ENCODE measurements at regions not wholly inside any gene's neighbourhood (a gene's known extent, or its start where the extent isn't known, plus 50 kb on each side); places are given as distances from the start of the nearest gene placed in this dataset.

- DNase-seq = no peak
Measured at GRCh38 chr6:4613795-4614194, 162.4 kb upstream of the CDYL start.

DNA sequence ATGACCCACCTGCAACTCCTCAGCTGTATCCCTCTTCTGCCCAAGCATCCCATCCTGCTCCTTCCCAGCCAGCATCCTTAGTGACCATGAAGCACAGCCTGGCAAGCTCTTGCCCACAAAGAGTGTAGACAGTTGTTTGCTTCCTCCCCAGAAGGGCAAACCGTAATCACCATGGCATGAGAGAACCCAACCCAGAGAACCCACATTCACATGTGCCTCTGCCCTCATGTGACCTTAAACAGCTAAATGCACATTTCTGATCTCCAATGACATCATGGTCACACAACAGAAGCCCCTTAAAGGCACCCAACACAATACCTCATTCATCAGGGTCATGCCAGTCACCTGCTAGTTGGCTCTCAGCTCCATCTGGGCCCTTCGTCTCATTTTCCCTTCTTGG is 162.8 kb upstream of the CDYL start:
- no peak for DNase-seq

GRCh38 chr6:4612636-4613171 is 163.5 kb upstream of the CDYL start:
- no peak for DNase-seq

DNA sequence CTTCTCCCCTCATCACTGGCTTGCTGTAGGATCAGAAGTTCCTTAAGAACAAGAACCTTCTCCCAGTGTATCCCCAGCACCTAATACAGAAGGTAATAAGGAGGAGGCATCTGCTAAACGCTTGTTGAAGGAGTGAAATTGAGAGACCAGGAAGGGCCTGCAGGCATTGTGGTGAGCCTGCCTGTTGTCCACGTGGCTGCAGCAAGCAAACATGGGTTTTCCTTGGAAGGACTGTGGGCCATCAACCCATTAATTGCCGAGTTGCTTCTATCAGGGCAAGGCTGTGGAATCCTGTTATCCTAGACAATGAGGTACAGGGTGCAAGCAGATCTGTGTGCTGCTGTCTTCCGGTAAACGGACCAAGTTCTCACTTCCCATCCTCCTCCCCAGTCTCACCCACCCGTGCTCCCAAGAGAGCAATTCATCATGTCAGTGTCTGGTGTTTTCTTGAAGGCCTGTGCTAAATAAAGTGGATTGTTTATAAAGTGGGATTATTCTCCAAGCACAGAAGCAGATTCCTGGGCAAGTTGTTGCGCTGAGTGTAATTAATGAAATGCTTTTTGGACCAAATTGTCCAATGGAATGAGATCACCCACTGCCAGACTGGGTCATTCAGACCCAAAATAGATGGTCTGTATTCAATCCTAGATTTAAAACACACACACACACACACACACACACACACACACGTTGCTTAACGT is 164.6 kb upstream of the CDYL start:
- no peak for DNase-seq

DNA sequence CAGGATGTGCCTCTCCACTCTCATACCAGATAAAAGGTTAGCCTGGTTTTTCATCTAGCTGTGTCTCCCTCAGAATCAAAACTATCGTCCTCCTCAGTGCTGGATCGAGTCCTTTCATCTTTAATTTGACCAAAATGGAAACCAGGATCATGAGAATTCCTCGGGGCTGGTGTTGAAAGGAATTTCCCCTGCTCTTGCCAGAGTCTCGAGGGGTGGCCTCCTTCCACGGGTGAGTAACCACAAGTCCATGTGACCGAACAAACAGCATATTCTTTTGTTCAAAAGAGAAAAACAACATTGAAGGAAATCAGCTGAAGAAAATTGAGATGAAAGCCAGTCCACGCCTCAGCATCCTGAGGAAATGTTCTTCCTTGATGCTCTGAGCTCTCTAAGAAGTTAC is 165.9 kb upstream of the CDYL start:
- DNase-seq = no peak

DNA sequence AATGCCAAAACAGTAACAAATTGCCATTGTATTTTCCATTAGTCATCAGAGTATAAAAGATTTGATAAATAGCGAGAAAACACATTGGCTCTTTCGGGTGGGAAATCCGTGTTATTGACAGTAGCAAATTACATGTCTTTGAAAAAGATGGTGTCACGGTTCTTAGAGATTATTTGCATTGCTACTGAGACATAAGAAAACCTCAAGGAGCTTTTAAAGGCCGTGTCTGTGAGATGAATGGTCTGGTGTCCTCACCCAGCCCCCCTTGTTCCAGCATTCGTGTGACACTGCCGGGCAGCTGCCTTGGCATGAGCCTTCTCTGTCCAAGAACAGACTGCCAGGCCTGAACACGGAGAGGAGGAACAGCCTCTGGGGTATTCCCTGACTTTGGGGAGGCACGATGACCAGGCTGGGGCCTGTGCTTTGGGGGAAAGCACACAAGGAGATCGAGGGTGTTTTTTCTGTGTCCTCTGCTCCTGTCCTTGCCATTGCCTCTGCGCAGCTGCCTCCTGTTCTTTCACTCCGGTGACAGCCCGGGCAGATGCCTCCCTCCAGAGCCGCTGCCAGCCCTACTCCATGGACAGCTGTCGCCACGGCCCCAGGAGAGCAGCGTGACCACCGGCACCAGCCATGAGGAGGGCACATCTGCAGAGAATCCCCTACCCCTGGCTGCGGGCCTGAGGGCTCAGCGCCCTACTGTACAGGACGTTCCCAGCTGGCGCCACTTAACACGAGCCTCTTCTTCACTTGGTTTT is 167.7 kb upstream of the CDYL start:
- peak; percentile 5 for DNase-seq

DNA sequence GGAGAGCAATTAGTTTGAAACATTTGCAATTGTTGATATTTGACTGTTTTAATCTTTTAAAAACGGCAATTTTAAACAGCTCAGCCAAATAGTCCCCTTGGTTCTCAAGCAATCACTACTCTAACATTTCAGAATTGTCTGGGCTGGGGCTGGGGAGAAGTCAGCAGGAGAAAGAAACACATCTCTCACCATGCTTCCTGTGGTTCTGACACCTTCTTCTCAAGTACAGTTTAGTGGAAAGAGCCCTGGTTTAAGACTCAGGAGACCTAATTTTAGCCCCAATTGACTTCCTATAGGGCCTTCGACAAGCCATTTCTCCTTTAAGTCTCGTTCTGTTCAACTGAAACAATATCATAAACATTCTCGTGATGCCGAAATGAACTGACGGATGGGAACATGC is 168.4 kb upstream of the CDYL start:
- DNase-seq = no peak

DNA sequence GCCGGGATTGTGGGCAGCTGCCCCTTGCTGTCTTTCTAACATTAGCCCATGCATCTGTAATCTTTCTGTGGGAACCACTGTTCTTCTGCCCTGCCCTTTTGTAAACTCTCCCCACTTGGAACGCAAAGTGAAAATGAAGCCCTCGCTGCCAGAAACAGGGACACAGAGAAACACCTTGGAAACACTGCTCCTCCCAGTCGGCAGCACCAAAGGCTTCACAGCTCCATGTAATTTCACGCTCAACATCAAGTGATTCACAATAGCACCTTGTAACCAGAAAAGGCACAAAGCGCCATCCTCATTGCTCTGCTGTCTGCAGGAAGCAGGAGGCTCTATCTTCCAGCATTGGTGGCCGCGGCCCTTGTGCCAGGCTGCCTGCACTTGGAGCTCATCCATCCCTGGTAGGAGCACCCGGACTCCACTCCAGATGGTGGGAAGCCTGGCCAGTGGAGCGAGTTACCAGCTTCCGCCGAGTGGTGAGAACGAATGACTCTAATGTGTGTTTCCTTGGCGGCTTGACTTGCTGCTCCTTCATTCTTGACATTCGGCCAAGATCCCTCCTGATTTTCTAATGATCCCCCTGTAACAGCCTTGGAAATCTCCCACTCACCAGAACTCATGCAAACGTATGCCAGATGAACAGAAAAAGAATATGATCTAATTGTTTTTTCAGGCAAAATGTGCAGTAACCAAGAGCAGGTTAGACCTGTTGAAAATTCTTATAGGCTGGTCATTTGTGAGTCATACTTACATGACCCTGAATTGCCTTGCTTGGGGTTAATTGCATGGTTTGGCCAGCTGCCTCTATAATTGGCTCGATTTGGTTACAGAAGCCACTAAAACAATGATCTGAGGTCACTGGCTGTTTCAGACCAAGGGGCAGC is 169.1 kb upstream of the CDYL start:
- peak; percentile 41 for DNase-seq

- DNase-seq = no peak
Measured at GRCh38 chr6:4606016-4606415, 170.2 kb upstream of the CDYL start.

- DNase-seq = no peak
Measured at GRCh38 chr6:4603856-4604369, 172.3 kb upstream of the CDYL start.

DNA sequence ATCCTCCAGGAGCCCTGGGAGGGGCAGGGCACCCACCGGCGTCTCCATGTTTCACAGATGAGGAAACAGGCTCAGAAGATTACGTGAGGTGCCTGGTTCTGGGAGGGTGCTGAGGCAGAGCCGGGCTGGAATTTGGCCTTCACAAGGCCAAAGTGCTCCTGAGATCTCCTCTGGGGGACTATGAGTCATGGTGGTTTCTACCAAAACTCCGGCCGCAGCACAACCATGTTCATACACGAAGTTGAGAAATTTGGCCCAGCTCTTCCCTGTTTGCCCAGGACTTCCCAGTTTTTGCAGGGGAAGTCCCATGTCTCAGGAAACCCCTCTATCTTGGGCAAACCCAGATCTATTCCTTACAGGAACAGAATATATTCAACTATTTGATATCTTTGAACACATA is 172.9 kb upstream of the CDYL start:
- DNase-seq = no peak

GRCh38 chr6:4599924-4600323 is 176.3 kb upstream of the CDYL start:
- peak; percentile 16 for DNase-seq

DNA sequence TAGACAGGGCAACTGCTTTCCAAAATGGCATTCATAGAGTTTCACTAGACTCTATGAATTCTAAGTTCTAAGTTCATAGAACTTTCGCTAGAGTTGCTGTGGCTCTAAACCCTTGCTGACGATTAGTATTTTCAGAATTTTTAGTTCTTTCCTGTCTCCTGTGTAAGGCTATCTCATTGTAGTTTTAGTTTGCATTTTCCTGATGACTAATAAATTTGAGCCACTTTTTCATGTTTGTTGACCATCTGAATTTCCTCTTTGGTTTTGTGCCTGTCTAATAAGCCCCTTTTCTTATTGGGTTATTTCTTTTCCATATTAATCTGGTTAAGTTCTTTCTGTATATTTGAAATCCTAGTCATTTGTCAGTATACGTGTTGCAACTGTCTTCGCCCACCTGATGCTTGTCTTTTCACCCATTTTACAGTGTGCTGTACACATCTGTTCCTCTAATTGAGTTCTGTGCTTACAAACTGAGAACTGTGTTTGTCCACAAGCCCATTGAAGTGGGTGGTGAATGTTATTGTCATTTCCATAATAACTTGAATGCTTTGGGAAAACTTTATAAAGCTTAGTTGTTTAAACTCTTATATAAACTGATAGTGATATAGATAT is 177.7 kb upstream of the CDYL start:
- no peak for DNase-seq

DNA sequence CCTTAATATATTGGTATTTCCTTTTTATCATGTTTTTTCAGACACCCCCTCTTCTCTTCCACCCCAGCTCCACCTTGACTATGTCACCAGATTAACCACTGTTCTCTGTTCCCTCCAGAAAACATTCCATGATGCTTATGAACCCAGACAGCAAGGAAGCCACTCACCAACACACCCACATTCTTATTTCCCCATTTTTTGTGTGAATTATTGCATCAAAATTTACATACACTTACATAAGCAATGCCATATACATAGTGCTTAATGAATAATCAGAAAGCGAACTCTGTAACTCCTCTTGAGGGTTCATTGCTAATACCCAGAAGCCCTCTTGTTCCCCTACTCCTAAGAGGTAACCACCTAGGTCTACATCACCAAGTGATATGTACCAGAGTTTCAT is 182.3 kb upstream of the CDYL start:
- DNase-seq = no peak

DNA sequence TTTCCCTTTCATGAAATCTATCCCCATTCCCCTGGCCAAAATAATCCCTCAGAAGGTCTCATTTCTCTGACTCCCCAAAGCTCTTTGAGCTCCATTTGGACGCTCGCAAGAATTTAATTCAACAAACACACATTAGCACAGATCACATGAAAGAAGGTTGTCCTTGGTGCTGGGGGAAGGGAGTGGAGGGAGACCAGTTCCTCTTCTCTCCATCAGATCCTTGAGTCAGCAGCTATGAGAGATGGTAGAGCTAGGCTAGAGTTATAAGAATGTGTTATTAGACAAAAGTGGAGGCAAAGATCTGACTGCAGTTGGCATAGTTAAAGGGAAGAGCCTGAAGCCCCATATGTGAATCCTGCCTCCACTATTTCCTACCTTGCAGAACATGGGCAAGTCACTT is 184.2 kb upstream of the CDYL start:
- no peak for DNase-seq

DNA sequence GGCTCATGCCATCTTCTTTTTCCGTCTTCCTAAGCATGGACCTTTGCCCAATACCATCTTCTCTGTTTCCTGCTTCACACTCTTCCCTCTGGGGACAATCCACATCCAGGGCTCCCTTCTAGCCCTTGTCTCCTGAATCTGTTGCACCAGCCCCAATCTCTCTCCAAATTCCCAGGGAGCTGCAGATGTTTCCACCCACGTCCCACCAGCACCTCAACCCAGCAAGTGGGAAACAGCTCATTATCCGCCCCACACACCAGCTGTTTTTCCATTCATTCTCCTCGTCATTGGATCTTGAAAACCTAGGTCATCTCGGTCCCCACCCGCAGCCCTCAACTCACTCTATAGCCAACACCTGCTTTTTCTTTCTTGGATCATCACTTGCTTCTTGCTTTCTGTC is 185.0 kb upstream of the CDYL start:
- no peak for DNase-seq

DNA sequence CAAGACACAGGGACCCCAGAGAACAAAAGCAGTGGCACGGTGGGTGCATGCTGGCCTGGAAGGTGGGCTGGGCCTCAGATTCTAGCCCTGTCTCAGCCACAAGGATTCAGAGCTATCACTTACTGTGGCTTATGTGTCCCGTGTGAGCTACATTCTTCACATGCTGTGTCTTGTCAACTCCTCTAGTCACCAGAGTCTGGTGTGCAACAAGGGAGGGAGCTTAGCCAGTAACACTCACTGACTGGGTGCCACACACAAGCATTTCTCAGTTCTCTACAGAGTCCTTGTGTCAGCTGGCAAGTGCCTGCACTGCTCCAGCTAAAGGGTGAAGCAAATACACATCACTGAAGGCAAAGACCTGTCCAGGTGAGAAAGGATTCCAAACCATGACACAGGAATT is 186.9 kb upstream of the CDYL start:
- no peak for DNase-seq

- DNase-seq = no peak
Measured at GRCh38 chr6:4588581-4588980, 187.6 kb upstream of the CDYL start.

DNA sequence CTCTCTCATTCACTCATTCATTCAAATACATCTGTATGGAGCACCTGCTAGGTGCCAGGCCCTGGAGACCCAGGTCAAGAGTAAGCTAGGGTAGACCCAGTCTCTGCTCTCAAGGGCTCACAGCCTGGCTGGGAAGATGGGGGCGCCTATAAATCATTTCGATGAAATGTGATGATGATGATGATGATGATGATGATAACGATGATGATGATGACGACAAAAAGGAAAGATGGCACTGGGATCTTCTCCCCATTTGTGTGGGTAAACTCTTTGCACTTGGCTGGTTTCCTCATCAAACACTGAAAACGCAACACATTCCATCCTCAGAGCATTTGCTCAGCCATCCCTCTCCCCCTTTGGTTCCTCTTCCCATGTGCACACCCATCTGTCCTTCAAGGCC is 188.0 kb upstream of the CDYL start:
- no peak for DNase-seq

- DNase-seq = no peak
Measured at GRCh38 chr6:4587171-4587570, 189.0 kb upstream of the CDYL start.

- no peak for DNase-seq
Measured at GRCh38 chr6:4586469-4586859, 189.7 kb upstream of the CDYL start.

DNA sequence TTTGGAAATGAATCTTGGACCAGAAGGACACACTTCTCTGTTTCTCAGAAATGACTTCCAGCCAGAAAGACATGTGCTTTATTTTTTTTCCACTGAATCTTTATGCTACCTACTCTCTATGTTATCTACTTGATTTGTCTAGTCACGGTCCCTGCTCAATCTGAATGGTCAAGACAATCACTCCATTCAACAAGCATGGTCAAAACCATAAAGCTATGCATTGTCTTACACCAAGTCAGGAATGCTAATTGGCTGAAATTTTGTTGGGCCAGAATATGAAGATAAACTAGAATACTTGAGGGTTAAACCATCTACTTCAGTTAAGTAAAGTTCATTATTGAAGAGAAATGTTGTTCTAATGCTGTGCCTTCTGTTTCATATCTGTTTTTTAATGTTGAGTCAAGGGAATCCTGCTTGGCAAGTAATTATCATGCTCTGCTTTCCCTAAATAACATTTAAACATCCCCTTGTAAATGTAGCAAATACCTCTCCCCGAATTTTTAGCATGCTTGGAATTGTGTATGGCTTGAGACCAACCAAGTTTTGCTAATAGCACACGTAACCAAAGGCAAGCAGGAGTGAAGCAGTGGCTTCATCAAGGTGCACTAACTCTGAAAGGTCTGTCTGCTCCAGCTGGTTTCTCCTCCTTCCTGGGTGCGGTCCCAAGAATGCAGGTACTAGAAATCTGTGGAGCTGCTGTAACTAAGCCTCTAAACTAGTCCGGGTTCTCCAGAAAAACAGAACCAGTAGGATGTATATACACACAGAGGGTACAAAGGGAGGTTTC is 190.3 kb upstream of the CDYL start:
- no peak for DNase-seq
